T47D (cell line): ENCODE measurements at regions not wholly inside any gene's neighbourhood (a gene's known extent, or its start where the extent isn't known, plus 50 kb on each side); places are given as distances from the start of the nearest gene placed in this dataset.

Source experiments
- DNase-seq, 2 experiments: peaks; one replicate each; pipeline versions ENCODE4 v3.0.0 to v3.0.0-alpha.2; 2011 to 2012; ENCODE audit warnings: low read depth in 1 of 2, low spot score in 1 of 2
- JUND ChIP-seq: IDR thresholded peaks from 2 replicates; pipeline ENCODE4 v1.6.1; 2012; ENCODE audit warnings: low read depth
- in situ Hi-C: cut with HindIII; loops from 2 replicates; pipeline ENCODE4 v1.10.0; 2016; ENCODE audit warnings: low sequenced_read_pairs, low pct_unique_long_range_greater_than_20kb

GRCh38 chr5:175082866-175083590, 358.6 kb downstream of the MSX2 start:
- DNase-seq, result no peak
- in situ Hi-C loops, result no loop called here
- TF ChIP-seq JUND, result no peak

GRCh38 chr5:175082346-175082745, 358.0 kb downstream of the MSX2 start:
- no peak for DNase-seq
- in situ Hi-C loops, result no loop called here
- no peak for TF ChIP-seq JUND

GRCh38 chr5:175079707-175080106, 355.3 kb downstream of the MSX2 start:
- DNase-seq, result no peak
- in situ Hi-C loops, result no loop called here
- no peak for TF ChIP-seq JUND

- in situ Hi-C loops, result no loop called here
These were observed 345.9 kb downstream of the MSX2 start for GRCh38 chr5:175070283-175070682.

GRCh38 chr5:175060257-175060656, 335.9 kb downstream of the MSX2 start:
- in situ Hi-C loops, result no loop called here
- TF ChIP-seq JUND, result no peak
- no peak for DNase-seq

More at GRCh38 chr5:175070283-175070682, 345.9 kb downstream of the MSX2 start:
- TF ChIP-seq JUND, result no peak
- DNase-seq, result no peak

- DNase-seq, result peak in 1 of 2 experiments; percentile 2
- TF ChIP-seq JUND, result no peak
- in situ Hi-C loops, result no loop called here
These were observed 335.4 kb downstream of the MSX2 start for GRCh38 chr5:175059687-175060211.

- in situ Hi-C loops, result no loop called here
- no peak for DNase-seq
- TF ChIP-seq JUND, result no peak
These were observed 332.4 kb downstream of the MSX2 start for GRCh38 chr5:175056831-175057230.

GRCh38 chr5:175054243-175054642, 329.9 kb downstream of the MSX2 start:
- DNase-seq, result no peak
- TF ChIP-seq JUND, result no peak
- in situ Hi-C loops, result no loop called here

GRCh38 chr5:175052351-175052750, 328.0 kb downstream of the MSX2 start:
- no peak for DNase-seq
- in situ Hi-C loops, result no loop called here
- TF ChIP-seq JUND, result no peak

GRCh38 chr5:175047048-175047447, 322.7 kb downstream of the MSX2 start:
- TF ChIP-seq JUND, result no peak
- in situ Hi-C loops, result no loop called here
- DNase-seq, result no peak

- in situ Hi-C loops, result no loop called here
- no peak for TF ChIP-seq JUND
- DNase-seq, result no peak
These were observed 321.4 kb downstream of the MSX2 start for GRCh38 chr5:175045820-175046219.

GRCh38 chr5:175037820-175038219, 313.4 kb downstream of the MSX2 start:
- TF ChIP-seq JUND, result no peak
- DNase-seq, result no peak
- in situ Hi-C loops, result no loop called here

- TF ChIP-seq JUND, result no peak
- no peak for DNase-seq
- in situ Hi-C loops, result no loop called here
These were observed 311.6 kb downstream of the MSX2 start for GRCh38 chr5:175035882-175036533.
